ENCODE measurements at regions not wholly inside any gene's neighbourhood (a gene's known extent, or its start where the extent isn't known, plus 50 kb on each side); places are given as distances from the start of the nearest gene placed in this dataset.

GRCh38 chr1:198088360-198089071 lies 68.3 kb upstream of the NEK7 start:
- peak; percentile 92 for TF ChIP-seq CTCF (IDR thresholded peaks at IDR 0.05; ENCODE audit: low read depth, low read length)
- no peak for TF ChIP-seq EZH2phosphoT487 (IDR thresholded peaks at IDR 0.05; ENCODE audit: low read depth)
